ENCODE measurements at regions not wholly inside any gene's neighbourhood (a gene's known extent, or its start where the extent isn't known, plus 50 kb on each side); places are given as distances from the start of the nearest gene placed in this dataset.

- no peaks in the 10 kb centered on the region for H3K9me2 ChIP-seq (replicated peaks; ENCODE audit: insufficient read depth, low read length)
- no peaks in the 10 kb centered on the region for H3K27me3 ChIP-seq (replicated peaks; ENCODE audit: insufficient read depth, low read length)
- H3F3A ChIP-seq (ENCODE audit: insufficient read depth, low read length), result no peaks in the 10 kb centered on the region
- no peak for DNase-seq
- H3K4me1 ChIP-seq (ENCODE audit: low read length), result no peaks in the 10 kb centered on the region
- H3K4me2 ChIP-seq (ENCODE audit: low read depth, low read length), result no peak overlapping the region
- H3K9ac ChIP-seq (ENCODE audit: low read length), result no peak overlapping the region
- H3K4me3 ChIP-seq (ENCODE audit: low read length), result no peak overlapping the region
- no peaks in the 10 kb centered on the region for H3K9me3 ChIP-seq (replicated peaks; ENCODE audit: insufficient read depth, low read length)
- H3K36me3 ChIP-seq (replicated peaks; ENCODE audit: insufficient read depth, low read length), result no peaks in the 10 kb centered on the region
- TF ChIP-seq EZH2 (optimal IDR thresholded peaks at IDR 0.05; ENCODE audit: low read depth, low read length) (no peak), EZH2phosphoT487 (IDR thresholded peaks at IDR 0.05; ENCODE audit: low read length) (no peak), CTCF (IDR thresholded peaks at IDR 0.05; ENCODE audit: low read length) (no peak)
- H4K20me1 ChIP-seq (ENCODE audit: insufficient read depth, low read length), result no peaks in the 10 kb centered on the region
- no peaks in the 10 kb centered on the region for H3K79me2 ChIP-seq (ENCODE audit: low read length)
- no peak overlapping the region for H3K27ac ChIP-seq (ENCODE audit: low read length)
- H2AFZ ChIP-seq (ENCODE audit: low read length), result no peak overlapping the region
Measured at GRCh38 chr2:2779727-2780126, 448.7 kb upstream of the MYT1L start.

GRCh38 chr2:2777876-2778275 is 446.8 kb upstream of the MYT1L start:
- Histone ChIP-seq H3F3A (ENCODE audit: insufficient read depth, low read length) (no peaks in the 10 kb centered on the region), H4K20me1 (ENCODE audit: insufficient read depth, low read length) (no peaks in the 10 kb centered on the region), H3K9ac (ENCODE audit: low read length) (no peak overlapping the region), H3K36me3 (replicated peaks; ENCODE audit: insufficient read depth, low read length) (no peaks in the 10 kb centered on the region), H3K4me2 (ENCODE audit: low read depth, low read length) (no peak overlapping the region), H3K79me2 (ENCODE audit: low read length) (no peaks in the 10 kb centered on the region), H3K9me3 (replicated peaks; ENCODE audit: insufficient read depth, low read length) (no peaks in the 10 kb centered on the region), H3K27ac (ENCODE audit: low read length) (no peak overlapping the region), H3K4me1 (ENCODE audit: low read length) (no peaks in the 10 kb centered on the region), H2AFZ (ENCODE audit: low read length) (no peak overlapping the region), H3K9me2 (replicated peaks; ENCODE audit: insufficient read depth, low read length) (no peaks in the 10 kb centered on the region), H3K27me3 (replicated peaks; ENCODE audit: insufficient read depth, low read length) (no peaks in the 10 kb centered on the region), H3K4me3 (ENCODE audit: low read length) (no peak overlapping the region)
- TF ChIP-seq EZH2 (optimal IDR thresholded peaks at IDR 0.05; ENCODE audit: low read depth, low read length), result no peak
- TF ChIP-seq EZH2phosphoT487 (IDR thresholded peaks at IDR 0.05; ENCODE audit: low read length), result no peak
- no peak for TF ChIP-seq CTCF (IDR thresholded peaks at IDR 0.05; ENCODE audit: low read length)
- DNase-seq, result no peak

- no peaks in the 10 kb centered on the region for H3F3A ChIP-seq (ENCODE audit: insufficient read depth, low read length)
- no peak overlapping the region for H3K4me3 ChIP-seq (ENCODE audit: low read length)
- no peak overlapping the region for H3K27ac ChIP-seq (ENCODE audit: low read length)
- no peak overlapping the region for H3K4me2 ChIP-seq (ENCODE audit: low read depth, low read length)
- H3K27me3 ChIP-seq (replicated peaks; ENCODE audit: insufficient read depth, low read length), result no peaks in the 10 kb centered on the region
- no peak overlapping the region for H3K9ac ChIP-seq (ENCODE audit: low read length)
- H2AFZ ChIP-seq (ENCODE audit: low read length), result no peak overlapping the region
- no peaks in the 10 kb centered on the region for H3K9me3 ChIP-seq (replicated peaks; ENCODE audit: insufficient read depth, low read length)
- no peaks in the 10 kb centered on the region for H3K9me2 ChIP-seq (replicated peaks; ENCODE audit: insufficient read depth, low read length)
- no peak for DNase-seq
- no peaks in the 10 kb centered on the region for H3K79me2 ChIP-seq (ENCODE audit: low read length)
- no peaks in the 10 kb centered on the region for H4K20me1 ChIP-seq (ENCODE audit: insufficient read depth, low read length)
- no peaks in the 10 kb centered on the region for H3K36me3 ChIP-seq (replicated peaks; ENCODE audit: insufficient read depth, low read length)
- H3K4me1 ChIP-seq (ENCODE audit: low read length), result no peaks in the 10 kb centered on the region
- TF ChIP-seq EZH2 (optimal IDR thresholded peaks at IDR 0.05; ENCODE audit: low read depth, low read length), result no peak
- TF ChIP-seq CTCF (IDR thresholded peaks at IDR 0.05; ENCODE audit: low read length), result no peak
- TF ChIP-seq EZH2phosphoT487 (IDR thresholded peaks at IDR 0.05; ENCODE audit: low read length), result no peak
Measured at GRCh38 chr2:2777213-2777612, 446.1 kb upstream of the MYT1L start.

Data from MM.1S (cell line).